Keratinocyte (primary cell): ENCODE measurements at regions not wholly inside any gene's neighbourhood (a gene's known extent, or its start where the extent isn't known, plus 50 kb on each side); places are given as distances from the start of the nearest gene placed in this dataset.
A peak's percentile ranks its signal among the peaks of the same experiment; 100 is the strongest.

Experiments used
- DNase-seq: peaks from one replicate; pipeline ENCODE4 v3.0.0-alpha.2; 2011; ENCODE audit warnings: low read depth, missing footprints, low spot score
- FAIRE-seq: peaks from 2 replicates; lab custom pipeline; 2011; peaks lifted over from hg19 to GRCh38; lab: Jason Lieb, UNC
- H2AFZ ChIP-seq: 2 replicates; pipeline ENCODE4 v1.6.0; 2012; ENCODE audit warnings: low read length, control low read depth, inconsistent platforms; ENCODE audit not compliant: control insufficient read depth
- H3K27ac ChIP-seq: 2 replicates; pipeline ENCODE4 v1.5.1; 2011; ENCODE audit warnings: low read length; ENCODE audit not compliant: control insufficient read depth, insufficient read depth
- H3K27me3 ChIP-seq: 3 replicates; pipeline ENCODE4 v1.6.0; 2011; ENCODE audit warnings: low read length; ENCODE audit not compliant: control insufficient read depth, insufficient read depth; ENCODE audit errors: extremely low read depth
- H3K36me3 ChIP-seq, 2 experiments: 2 replicates in 1 of 2; 3 replicates in 1 of 2; pipeline ENCODE4 v1.5.1; 2011; ENCODE audit warnings: low read length in 2 of 2, mild to moderate bottlenecking in 1 of 2; ENCODE audit not compliant: control insufficient read depth in 2 of 2, insufficient read depth in 2 of 2; ENCODE audit errors: extremely low read depth in 1 of 2
- H3K4me1 ChIP-seq: 3 replicates; pipeline ENCODE4 v1.5.1; 2011; ENCODE audit warnings: low read length; ENCODE audit not compliant: control insufficient read depth, insufficient read depth; ENCODE audit errors: extremely low read depth
- H3K4me2 ChIP-seq: 3 replicates; pipeline ENCODE4 v1.6.0; 2011; ENCODE audit warnings: low read depth, low read length; ENCODE audit not compliant: control insufficient read depth, insufficient read depth; ENCODE audit errors: extremely low read depth
- H3K4me3 ChIP-seq, 3 experiments: fragments of 200-600 bp in 1 of 3; sonication (generic) in 1 of 3; 2 replicates in 2 of 3; 3 replicates in 1 of 3; pipeline ENCODE4 v1.5.1; 2011 to 2016; ENCODE audit warnings: low read length in 3 of 3, mild to moderate bottlenecking in 3 of 3, control low read depth in 2 of 3, inconsistent platforms in 1 of 3, low read depth in 1 of 3, mixed read lengths in 1 of 3, mixed run types in 1 of 3, moderate library complexity in 1 of 3; ENCODE audit not compliant: control insufficient read depth in 2 of 3, insufficient read depth in 2 of 3; ENCODE audit errors: extremely low read depth in 1 of 3
- H3K79me2 ChIP-seq: 2 replicates; pipeline ENCODE4 v1.6.0; 2012; ENCODE audit warnings: low read length; ENCODE audit not compliant: control insufficient read depth, insufficient read depth
- H3K9ac ChIP-seq: 3 replicates; pipeline ENCODE4 v1.6.0; 2011; ENCODE audit warnings: low read length; ENCODE audit not compliant: control insufficient read depth, insufficient read depth; ENCODE audit errors: extremely low read depth
- H3K9me1 ChIP-seq: 3 replicates; pipeline ENCODE4 v1.6.0; 2011; ENCODE audit warnings: low read length; ENCODE audit not compliant: control insufficient read depth, insufficient read depth; ENCODE audit errors: extremely low read depth
- H3K9me3 ChIP-seq: 2 replicates; pipeline ENCODE4 v1.5.1; 2012; ENCODE audit warnings: low read depth, low read length; ENCODE audit not compliant: control insufficient read depth
- H4K20me1 ChIP-seq: 3 replicates; pipeline ENCODE4 v1.6.0; 2011; ENCODE audit warnings: low read length; ENCODE audit not compliant: control insufficient read depth, insufficient read depth; ENCODE audit errors: extremely low read depth
- EZH2 ChIP-seq: IDR thresholded peaks from one replicate; pipeline ENCODE4 v1.6.1; 2012; ENCODE audit warnings: inconsistent platforms, mild to moderate bottlenecking, low read length, moderate library complexity
- dilution Hi-C: fragments of 300-500 bp; cut with MboI; formaldehyde crosslinking; loops from one replicate; pipeline ENCODE4 v1.7.0; 2020; ENCODE audit warnings: low sequenced_read_pairs; ENCODE audit not compliant: extremely low pct_ligation_motif_present
- TF ChIP-seq, protein P1 (sequence below), 3 experiments: IDR thresholded peaks in 1 of 3; conservative IDR thresholded peaks in 1 of 3; optimal IDR thresholded peaks in 1 of 3; 2 replicates in 2 of 3; 3 replicates in 1 of 3; pipeline versions ENCODE3 to v1.5.1; 2011; ENCODE audit warnings: low read length in 3 of 3, mild to moderate bottlenecking in 3 of 3, moderate library complexity in 2 of 3, control low read depth in 1 of 3, inconsistent platforms in 1 of 3; ENCODE audit not compliant: insufficient read depth in 2 of 3; ENCODE audit errors: extremely low read depth in 1 of 3

DNA sequence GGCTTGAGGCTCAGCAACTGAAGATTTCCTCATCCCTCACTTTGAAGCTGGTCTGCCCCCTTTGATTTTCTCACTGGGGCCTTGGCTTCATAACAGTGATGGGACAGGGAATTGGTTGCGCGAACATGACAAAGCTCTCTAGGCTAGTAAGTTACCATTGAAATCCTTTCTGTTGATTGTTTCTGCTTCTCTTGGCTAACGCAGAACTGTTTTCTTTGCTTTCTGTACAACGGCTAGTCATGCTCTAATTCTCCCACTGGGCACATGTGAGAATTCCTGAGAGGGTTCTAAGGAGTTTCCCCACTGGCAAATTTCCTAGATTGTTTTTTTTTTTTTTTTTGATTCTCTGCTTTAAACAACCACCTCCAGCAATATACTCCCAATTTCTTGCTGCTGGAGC is 738.6 kb downstream of the PCDH7 start:
- Histone ChIP-seq H3K4me3 (no peak overlapping the region), H3K9me3 (no peaks in the 10 kb centered on the region), H3K9ac (no peak overlapping the region), H3K36me3 (no peaks in the 10 kb centered on the region), H3K79me2 (no peaks in the 10 kb centered on the region), H3K9me1 (no peaks in the 10 kb centered on the region), H3K27me3 (no peaks in the 10 kb centered on the region), H3K4me2 (no peak overlapping the region), H3K4me1 (peaks cover 5% of the 10 kb centered on the region), H3K27ac (no peak overlapping the region), H2AFZ (no peak overlapping the region), H4K20me1 (no peaks in the 10 kb centered on the region)
- dilution Hi-C loops, result no loop called here
- DNase-seq (no peak), FAIRE-seq (no peak)
- TF ChIP-seq, protein P1, sequence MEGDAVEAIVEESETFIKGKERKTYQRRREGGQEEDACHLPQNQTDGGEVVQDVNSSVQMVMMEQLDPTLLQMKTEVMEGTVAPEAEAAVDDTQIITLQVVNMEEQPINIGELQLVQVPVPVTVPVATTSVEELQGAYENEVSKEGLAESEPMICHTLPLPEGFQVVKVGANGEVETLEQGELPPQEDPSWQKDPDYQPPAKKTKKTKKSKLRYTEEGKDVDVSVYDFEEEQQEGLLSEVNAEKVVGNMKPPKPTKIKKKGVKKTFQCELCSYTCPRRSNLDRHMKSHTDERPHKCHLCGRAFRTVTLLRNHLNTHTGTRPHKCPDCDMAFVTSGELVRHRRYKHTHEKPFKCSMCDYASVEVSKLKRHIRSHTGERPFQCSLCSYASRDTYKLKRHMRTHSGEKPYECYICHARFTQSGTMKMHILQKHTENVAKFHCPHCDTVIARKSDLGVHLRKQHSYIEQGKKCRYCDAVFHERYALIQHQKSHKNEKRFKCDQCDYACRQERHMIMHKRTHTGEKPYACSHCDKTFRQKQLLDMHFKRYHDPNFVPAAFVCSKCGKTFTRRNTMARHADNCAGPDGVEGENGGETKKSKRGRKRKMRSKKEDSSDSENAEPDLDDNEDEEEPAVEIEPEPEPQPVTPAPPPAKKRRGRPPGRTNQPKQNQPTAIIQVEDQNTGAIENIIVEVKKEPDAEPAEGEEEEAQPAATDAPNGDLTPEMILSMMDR (optimal IDR thresholded peaks at IDR 0.05 in 1 of 3, IDR thresholded peaks at IDR 0.05 in 1 of 3, conservative IDR thresholded peaks at IDR 0.05 in 1 of 3; ENCODE audit: extremely low read depth in 1 of 3, insufficient read depth in 2 of 3, low read length in 3 of 3), result no peak

DNA sequence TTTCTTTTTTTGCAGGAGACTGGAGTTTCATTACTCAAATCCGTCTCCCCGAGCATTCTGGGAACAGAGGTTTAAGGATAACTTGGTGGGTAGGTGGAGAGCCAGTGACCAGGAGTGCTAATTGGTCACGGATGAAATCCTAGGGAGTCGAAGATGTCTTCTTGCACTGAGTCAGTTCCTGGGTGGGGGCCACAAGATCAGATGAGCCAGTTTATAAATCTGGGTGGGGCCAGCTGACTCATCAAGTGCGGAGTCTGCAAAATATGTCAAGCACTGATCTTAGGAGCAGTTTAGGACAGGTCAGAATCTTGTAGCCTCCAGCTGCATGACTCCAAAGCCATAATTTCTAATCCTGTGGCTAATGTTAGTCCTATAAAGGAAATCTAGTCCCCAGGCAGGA is 741.3 kb downstream of the PCDH7 start:
- Histone ChIP-seq H3K9me3 (no peaks in the 10 kb centered on the region), H4K20me1 (no peaks in the 10 kb centered on the region), H3K27ac (peak overlapping the region; percentile 47), H3K79me2 (no peaks in the 10 kb centered on the region), H3K4me3 (no peak overlapping the region), H3K4me2 (peak overlapping the region; percentile 34), H2AFZ (no peak overlapping the region), H3K9ac (no peak overlapping the region), H3K4me1 (peaks cover 5% of the 10 kb centered on the region), H3K9me1 (no peaks in the 10 kb centered on the region), H3K27me3 (no peaks in the 10 kb centered on the region), H3K36me3 (no peaks in the 10 kb centered on the region)
- TF ChIP-seq EZH2, result no peak
- TF ChIP-seq, protein P1 (optimal IDR thresholded peaks at IDR 0.05 in 1 of 3, IDR thresholded peaks at IDR 0.05 in 1 of 3, conservative IDR thresholded peaks at IDR 0.05 in 1 of 3; ENCODE audit: extremely low read depth in 1 of 3, insufficient read depth in 2 of 3, low read length in 3 of 3), result no peak
- DNase-seq (peak; percentile 69), FAIRE-seq (peak; percentile 94)
- dilution Hi-C loops, result no loop called here
